HG03066 (cell line): ENCODE measurements at regions not wholly inside any gene's neighbourhood (a gene's known extent, or its start where the extent isn't known, plus 50 kb on each side); places are given as distances from the start of the nearest gene placed in this dataset.

Experiments used
- ATAC-seq: cut with Tn5 transposase; IDR thresholded peaks from one replicate; pipeline ENCODE4 v1.9.1; 2021; ENCODE audit warnings: low read depth; ENCODE audit not compliant: unreplicated experiment

DNA sequence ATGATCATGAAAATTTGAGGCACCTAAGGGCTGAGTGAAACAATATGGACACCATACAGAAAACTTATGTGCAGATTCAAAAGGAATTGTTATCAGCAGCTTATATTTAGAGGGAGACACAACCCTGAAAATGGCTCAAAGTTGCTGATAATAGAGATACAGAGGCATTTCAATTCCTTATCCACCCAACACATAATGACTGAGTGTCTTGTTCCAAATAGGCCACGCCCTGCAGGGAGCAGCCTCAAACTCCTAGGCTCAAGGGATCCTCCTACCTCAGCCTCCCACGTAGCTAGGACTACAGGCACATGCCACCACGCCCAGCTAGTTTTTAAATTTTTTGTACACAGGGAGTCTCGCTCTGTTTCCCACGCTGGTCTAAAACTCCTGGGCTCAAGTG lies 79.0 kb downstream of the LBH start:
- no peak for ATAC-seq

GRCh38 chr2:30310955-30311354 lies 79.6 kb downstream of the LBH start:
- peak; percentile 80 for ATAC-seq

DNA sequence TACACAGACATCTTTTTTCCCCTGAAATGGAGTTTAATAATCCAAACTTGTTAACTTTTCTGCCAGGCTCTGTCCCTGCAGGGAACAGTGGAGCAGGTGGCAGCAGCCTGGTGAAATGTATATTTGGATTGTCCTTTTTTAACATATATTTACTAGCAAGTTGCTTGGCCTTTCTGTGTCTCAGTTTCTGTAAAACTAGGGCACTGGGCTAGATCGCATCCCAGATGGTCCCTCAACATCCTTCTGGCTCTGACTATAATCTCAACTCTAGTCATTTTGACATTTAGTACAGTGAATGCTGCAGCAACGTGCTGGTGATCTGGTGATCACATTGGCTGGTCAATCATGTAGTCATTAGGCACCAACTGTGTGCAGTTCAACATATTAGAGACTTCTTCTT lies 80.4 kb downstream of the LBH start:
- no peak for ATAC-seq

DNA sequence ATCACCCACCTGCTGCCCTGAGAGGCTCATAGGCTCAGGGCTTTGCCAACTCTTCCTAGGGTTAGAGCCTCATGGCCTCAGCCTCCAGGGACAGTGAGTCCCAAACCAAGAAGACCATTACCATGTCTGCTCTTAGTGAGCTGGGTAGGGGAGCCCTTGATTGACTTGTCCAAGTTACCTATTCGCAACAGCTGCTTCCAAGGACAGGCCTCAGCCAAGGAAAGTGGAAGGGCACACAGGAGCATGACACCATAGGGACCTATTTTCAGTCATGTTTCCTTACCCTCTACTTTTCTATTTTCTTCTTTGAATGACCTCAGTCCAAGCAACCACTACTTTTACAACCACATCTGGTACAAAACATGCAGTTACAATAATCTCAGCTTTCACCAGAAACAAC lies 81.6 kb downstream of the LBH start:
- ATAC-seq = no peak

GRCh38 chr2:30314981-30315380 lies 83.6 kb downstream of the LBH start:
- no peak for ATAC-seq

GRCh38 chr2:30315391-30316063 lies 84.2 kb downstream of the LBH start:
- ATAC-seq = no peak

GRCh38 chr2:30316408-30316807 lies 85.1 kb downstream of the LBH start:
- ATAC-seq = no peak

DNA sequence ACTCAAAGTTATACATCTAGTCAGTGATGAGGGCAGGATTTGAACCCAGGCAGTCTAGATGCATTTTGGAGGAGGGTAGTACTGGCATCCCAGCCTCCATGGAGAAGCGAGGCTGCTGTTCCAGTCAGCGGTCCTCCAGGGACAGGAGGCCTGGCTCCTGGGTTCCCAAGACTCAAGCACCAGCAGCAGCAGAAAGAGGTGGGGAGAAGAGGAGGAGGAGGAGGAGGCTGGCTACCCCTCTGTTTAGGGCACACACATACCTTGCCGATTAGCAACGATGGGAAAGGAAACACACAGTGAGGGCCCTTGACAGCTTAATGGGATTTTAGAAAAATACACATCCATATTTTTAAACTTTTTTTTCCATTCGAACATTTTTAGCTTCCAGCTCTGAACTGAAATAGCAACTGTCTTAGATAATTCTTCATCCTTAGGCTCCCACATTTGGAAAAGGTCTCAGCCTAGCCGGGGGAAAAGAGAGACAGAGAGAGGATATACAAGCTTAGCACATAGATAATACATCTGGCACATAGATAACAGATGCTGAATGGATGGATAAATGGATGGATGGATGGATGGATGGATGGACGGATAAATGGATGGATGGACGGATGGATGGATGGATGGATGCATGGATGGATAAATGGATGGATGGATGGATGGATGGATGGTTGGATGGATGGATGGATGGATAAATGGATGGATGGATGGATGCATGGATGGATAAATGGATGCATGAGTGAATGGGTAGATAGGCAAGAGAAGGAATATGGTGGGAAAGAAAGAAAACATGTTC lies 87.9 kb downstream of the LBH start:
- ATAC-seq = no peak

DNA sequence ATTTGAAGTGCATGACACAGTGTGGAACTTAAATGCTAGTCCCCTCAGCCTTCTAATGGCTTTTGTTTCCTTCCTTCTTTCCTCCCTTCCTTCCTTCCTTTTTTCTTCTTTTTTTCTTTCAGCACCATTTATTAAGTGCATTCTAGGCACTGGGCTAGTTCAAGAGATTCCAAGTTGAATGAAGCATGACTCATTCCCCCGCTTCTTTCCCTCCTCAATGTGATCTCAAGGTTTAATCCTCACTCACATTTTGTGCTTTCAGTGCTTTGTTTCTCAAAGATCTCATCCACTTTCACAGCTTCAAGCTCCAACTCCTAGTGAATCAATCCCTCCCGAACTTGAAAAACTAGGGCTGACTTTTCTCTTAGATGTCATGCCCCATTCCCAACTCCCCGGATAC lies 90.1 kb downstream of the LBH start:
- ATAC-seq = no peak

DNA sequence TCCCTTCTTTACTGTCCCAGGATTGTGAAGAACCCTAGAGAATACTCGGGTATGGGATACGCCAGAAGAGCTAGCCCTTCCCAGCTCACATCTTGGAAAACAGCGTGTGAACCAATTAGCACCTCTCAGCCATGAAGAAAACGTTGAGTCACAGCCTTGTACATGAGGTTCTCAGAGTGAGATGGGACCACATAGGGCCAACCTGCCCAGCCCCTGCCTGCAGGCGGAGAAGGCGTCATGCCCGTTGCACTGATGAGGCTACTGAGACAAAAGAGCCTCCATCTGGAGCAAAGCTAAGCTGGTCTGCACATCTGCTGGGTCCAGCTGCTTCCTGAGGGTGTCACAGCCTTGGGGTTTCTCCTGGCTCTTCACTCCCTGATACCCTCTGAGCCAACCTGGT lies 92.2 kb downstream of the LBH start:
- ATAC-seq = no peak

DNA sequence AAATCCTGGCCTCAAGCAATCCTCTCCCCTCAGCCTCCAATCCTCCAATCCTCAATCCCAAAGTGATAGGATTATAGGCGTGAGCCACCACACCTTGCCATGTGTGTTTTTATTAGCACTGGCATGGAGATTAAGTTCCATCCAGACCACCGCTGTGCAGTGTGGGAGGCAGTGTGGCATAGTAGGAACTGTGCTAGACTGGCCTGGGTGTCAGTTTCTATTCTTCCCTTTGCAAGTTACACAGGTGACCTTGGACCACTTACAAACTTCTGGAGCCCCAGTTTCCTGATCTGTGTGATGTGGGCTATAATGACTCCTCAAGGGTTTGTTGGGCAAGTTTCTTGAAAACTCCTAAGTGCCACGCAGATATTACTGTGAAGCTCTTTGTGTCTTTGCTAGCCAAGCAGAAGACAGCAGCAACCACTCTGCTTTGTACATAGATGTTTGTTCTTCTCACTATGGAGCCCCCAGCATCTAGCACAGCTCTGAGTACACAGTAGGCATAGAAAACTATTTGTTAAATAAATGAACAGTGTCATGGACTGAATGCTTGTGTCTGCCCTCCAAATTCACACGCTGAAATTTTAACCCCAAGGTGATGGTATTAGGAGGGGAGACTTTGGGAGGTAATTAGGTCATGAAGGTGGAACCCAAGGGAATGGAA lies 93.0 kb downstream of the LBH start:
- ATAC-seq = no peak

DNA sequence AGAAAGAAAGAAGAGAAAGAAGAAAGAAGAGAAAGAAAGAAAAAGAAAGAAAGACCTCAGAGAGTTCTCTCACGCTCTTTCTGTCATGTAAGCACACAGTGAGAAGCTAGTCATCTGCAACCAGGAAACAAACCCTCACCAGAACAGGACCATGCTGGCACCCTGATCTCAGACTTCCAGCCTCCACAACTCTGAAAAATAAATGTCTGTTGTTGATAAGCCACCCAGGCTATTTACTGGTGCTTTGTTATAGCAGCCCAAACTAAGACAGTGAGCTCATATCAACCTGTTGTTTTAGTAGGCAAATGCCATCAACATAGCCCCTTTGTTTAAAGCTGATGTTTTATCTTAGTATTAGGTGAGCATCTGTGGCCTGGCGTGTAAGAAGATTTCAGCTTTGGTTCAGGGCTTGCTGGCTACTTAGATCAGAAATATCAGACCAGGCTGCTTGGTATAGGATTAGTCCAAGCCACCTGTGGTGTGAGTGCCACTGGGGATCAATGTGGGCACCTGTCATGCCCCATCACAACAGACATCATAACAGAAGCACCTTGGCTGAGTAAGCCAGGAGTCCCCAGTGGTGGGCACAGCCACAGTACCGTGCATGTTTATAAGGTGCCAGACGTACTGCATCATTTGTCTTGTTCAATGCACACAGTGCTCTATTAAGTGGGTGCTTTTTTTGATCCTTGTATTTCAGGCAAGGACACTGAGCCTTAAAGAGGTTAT lies 94.4 kb downstream of the LBH start:
- ATAC-seq = no peak

DNA sequence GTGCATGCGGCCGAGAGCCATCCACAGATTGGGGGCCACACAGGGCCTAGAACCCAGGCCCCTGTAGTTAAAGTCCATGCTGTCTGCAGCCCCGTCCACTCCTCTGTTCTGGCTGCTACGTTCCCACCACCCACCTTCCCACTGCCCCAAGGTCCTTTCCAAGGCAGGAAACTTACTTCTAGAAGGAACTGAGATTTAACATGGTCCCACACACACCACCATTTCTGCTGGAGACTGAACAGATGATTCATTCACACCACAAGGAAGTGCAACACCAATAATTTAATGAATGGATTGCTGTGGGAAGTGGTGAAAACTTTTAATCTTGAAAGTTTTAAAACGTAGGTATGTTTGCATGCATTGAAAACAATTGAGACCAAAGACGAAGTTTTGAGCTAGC lies 95.2 kb downstream of the LBH start:
- ATAC-seq = no peak

DNA sequence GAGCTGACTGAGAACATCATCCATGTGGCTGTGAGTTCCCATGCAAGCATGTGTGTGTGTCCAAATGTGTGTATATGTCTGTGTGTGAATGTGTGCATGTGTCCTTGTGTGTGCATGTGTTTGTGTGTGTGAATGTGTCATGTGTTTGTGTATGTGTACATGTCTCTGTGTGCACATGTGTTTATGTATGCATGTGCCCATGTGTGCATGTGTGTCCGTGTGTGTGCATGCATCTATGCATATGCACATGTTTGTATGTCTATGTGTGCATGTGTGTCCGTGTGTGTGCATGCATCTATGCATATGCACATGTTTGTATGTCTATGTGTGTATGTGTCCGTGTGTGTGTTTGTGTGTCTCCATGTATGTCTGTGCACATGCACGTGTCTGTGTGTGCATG lies 99.7 kb downstream of the LBH start:
- ATAC-seq = no peak

- ATAC-seq = no peak
Observed at GRCh38 chr2:30331869-30332268, 100.5 kb downstream of the LBH start.

DNA sequence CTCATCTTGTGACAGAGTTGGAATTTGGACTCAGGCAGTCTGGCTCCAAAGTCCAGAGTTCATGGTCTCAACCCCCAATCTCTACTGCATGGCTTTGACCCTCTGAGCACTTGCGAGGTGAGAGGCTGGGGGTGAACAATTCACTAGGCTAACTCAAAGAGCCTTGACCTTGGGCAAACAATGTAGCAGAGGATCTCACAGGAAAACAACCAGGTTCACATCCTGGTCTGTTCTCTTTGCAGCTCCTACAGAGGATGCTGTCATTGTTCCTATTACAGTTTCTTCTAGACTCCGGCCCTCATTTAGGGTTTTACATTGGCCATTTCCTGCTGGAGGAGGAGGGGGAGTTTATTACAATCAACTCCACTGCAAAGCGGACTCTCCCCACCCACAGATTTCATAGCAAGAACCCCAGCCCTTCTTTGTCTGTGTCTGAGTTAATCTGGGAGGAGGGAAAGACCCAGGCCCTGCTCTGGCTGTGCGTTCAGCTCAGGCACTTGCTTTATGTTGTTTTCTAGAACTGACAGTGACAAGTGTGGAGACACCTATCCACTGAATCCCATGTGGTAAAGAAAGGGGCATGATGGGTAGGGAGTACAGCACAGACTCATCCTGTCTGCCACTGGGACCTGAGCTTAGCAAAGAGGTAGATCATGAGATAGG lies 101.6 kb downstream of the LBH start:
- ATAC-seq = no peak

DNA sequence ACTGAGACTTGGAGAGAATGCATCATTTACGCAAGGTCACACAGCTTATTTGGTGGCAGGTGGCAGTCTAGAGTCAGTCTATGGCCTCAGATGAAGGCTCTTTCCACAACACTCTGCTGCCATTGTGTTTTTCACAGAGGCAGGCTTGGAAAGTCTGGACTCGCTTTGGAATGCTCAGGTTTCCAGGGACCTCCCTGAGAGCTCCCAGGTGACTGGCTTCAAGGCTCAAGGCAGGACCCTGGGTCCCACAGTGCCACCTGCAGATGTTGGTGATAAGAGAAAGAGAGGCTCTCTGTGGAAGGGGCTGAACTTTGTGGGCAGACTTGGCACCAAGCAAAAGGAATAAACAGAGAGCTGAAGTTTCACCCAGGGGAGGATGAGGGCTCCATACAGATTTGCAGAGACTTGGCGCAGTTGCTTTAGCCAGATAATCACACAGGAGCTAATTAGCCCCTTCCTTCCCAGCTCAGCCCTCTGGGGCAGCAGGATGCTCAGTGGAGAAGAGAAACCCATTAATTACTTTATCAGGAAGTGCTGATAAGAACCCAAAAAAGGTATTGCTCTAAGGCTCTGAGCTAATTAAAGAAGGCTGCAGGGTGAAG lies 103.5 kb downstream of the LBH start:
- no peak for ATAC-seq

- ATAC-seq = no peak
Observed at GRCh38 chr2:30336084-30336483, 104.8 kb downstream of the LBH start.

DNA sequence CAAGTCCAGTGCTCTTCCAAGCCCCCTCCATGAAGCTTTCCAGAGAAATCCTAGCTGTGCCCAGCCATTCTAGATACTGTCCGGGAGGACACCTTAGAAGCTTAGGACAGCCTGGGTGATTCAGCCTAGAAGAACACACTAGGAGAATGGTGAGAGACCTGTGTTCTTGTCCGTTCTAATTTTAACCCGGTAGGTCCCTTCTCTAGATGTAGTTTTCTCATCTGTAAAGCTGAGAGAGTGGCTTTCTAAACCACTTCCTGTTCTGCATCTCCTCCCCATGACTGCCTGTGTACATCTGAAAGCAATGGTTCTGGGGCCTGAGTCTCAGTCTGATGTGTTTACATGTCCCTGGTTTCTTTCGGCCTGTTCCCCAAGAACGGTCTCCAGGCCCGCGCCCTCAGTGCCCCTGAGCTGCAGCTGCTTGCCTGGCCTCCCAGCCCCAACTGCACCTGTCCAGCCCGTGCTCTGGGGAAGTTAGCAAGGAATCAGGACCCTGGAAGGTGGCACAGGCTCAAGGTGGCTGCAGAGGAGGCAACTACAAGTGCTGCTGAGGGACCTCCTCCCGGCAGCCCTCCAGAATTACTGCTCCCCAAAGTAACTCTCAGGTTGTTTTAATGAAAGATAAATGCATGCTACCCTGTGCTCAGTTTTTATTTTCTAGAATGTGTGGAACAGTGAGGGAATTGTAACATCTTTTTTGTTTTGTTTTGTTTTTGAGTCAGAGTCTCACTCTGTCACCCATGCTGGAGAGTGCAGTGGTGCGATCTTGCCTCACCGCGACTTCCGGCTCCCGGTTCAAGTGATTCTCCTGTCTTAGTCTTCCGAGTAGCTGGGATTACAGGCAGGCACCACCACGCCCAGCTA lies 105.9 kb downstream of the LBH start:
- ATAC-seq = peak; percentile 86
